BE2C (cell line): ENCODE measurements at regions not wholly inside any gene's neighbourhood (a gene's known extent, or its start where the extent isn't known, plus 50 kb on each side); places are given as distances from the start of the nearest gene placed in this dataset.

Source experiments
- DNase-seq: peaks from one replicate; pipeline ENCODE4 v3.0.0-alpha.2; 2020
- H3K27me3 ChIP-seq: fragments of 250-450 bp; sonication (Bioruptor Pico); 2 replicates; pipeline ENCODE4 v1.5.1; 2020; ENCODE audit warnings: mild to moderate bottlenecking
- H3K36me3 ChIP-seq: fragments of 250-450 bp; sonication (Bioruptor Pico); 2 replicates; pipeline ENCODE4 v1.5.1; 2020; ENCODE audit warnings: mild to moderate bottlenecking
- H3K4me1 ChIP-seq: fragments of 250-450 bp; sonication (Bioruptor Pico); 2 replicates; pipeline ENCODE4 v1.5.1; 2020
- H3K4me3 ChIP-seq: 2 replicates; pipeline ENCODE4 v1.5.1; 2011; ENCODE audit warnings: low read depth, low read length
- H3K9me3 ChIP-seq: fragments of 250-450 bp; sonication (Bioruptor Pico); 2 replicates; pipeline ENCODE4 v1.5.1; 2020
- CTCF ChIP-seq: IDR thresholded peaks from 2 replicates; pipeline ENCODE4 v1.5.1; 2012; ENCODE audit warnings: mild to moderate bottlenecking, low read depth, low read length

DNA sequence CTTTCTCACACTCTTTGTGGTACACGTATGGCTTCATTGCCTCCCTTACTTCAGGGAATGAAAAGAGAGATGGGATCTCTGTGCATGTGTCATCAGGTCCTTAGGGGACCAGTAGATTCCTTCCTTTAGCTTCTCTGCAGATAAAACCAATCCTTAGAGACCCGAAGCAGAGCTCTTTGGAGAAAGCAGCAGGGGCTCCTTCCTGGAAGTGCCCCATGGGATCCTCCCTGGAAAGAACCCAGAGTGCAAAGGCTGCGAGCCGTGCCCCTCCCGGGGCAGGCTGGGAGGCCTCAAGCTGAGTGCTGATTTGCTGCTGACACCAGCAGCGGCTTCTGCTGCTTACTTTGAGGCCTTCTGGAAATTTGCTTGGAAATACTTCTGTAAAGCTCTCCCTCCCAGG, 328.6 kb upstream of the RGMA start:
- Histone ChIP-seq H3K36me3 (no peaks in the 10 kb centered on the region), H3K9me3 (no peaks in the 10 kb centered on the region), H3K4me1 (no peaks in the 10 kb centered on the region), H3K4me3 (no peak overlapping the region), H3K27me3 (no peaks in the 10 kb centered on the region)
- no peak for TF ChIP-seq CTCF
- DNase-seq, result no peak

DNA sequence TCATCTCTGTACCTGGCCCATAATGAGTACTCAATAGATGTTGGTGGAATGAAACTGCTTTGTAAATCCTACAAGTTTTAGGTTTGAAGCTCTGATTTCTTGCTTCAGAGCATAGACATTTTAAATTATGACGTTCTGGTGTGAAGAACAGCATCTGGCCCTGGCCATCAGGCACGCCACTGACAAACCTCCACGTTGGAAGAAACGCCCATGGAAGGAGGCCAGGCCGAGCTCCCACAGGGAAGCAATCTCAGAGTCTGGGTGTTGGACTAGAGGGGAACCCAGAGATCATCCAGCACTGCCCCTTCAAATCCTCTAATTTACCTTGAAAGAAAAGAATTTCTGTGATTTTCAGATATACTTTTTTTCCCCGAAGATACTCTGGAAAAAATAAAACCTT, 328.1 kb upstream of the RGMA start:
- Histone ChIP-seq H3K36me3 (no peaks in the 10 kb centered on the region), H3K4me3 (no peak overlapping the region), H3K27me3 (no peaks in the 10 kb centered on the region), H3K9me3 (no peaks in the 10 kb centered on the region), H3K4me1 (no peaks in the 10 kb centered on the region)
- no peak for TF ChIP-seq CTCF
- no peak for DNase-seq

DNA sequence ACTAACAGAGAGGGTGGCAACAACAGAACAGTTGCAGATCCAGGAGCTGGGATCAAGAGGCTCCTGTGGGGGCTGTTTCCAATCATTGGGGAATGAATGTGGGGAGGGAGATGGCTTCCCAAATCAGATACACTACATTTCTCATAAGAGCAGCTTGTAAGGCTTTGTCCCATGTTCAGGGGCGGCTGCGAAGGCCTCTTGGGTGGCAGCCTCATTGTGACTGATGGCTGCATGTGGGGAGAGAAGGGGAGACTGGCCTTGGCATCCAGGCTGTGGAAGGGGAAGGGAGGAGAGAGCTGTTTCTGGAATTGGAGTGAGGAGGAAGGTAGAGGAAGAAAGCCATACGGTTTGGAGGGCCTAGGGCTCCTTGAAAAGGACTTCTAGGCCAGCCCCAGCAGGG, 326.6 kb upstream of the RGMA start:
- no peak overlapping the region for H3K4me3 ChIP-seq
- no peaks in the 10 kb centered on the region for H3K9me3 ChIP-seq
- no peaks in the 10 kb centered on the region for H3K27me3 ChIP-seq
- H3K36me3 ChIP-seq, result no peaks in the 10 kb centered on the region
- no peak for TF ChIP-seq CTCF
- no peaks in the 10 kb centered on the region for H3K4me1 ChIP-seq
- DNase-seq, result no peak

GRCh38 chr15:93414576-93415231, 325.7 kb upstream of the RGMA start:
- no peaks in the 10 kb centered on the region for H3K27me3 ChIP-seq
- no peaks in the 10 kb centered on the region for H3K9me3 ChIP-seq
- H3K4me1 ChIP-seq, result no peaks in the 10 kb centered on the region
- H3K4me3 ChIP-seq, result no peak overlapping the region
- TF ChIP-seq CTCF, result no peak
- DNase-seq, result no peak
- no peaks in the 10 kb centered on the region for H3K36me3 ChIP-seq

- Histone ChIP-seq H3K9me3 (no peaks in the 10 kb centered on the region), H3K4me1 (no peaks in the 10 kb centered on the region), H3K36me3 (no peaks in the 10 kb centered on the region), H3K4me3 (no peak overlapping the region), H3K27me3 (no peaks in the 10 kb centered on the region)
- DNase-seq, result no peak
- TF ChIP-seq CTCF, result no peak
These were observed 324.7 kb upstream of the RGMA start for GRCh38 chr15:93413745-93414144.

- DNase-seq, result no peak
- peak; percentile 23 for TF ChIP-seq CTCF
- Histone ChIP-seq H3K27me3 (no peaks in the 10 kb centered on the region), H3K4me1 (peaks cover 7% of the 10 kb centered on the region; the same call in 1 of the 2 replicates), H3K4me3 (no peak overlapping the region), H3K9me3 (no peaks in the 10 kb centered on the region; the same call in 1 of the 2 replicates), H3K36me3 (no peaks in the 10 kb centered on the region)
These were observed 310.1 kb upstream of the RGMA start for GRCh38 chr15:93399121-93399520.
